HCT116 (cell line): ENCODE measurements at regions not wholly inside any gene's neighbourhood (a gene's known extent, or its start where the extent isn't known, plus 50 kb on each side); places are given as distances from the start of the nearest gene placed in this dataset.

Experiments
- CTCF ChIP-seq, 3 experiments: fragments of 200-600 bp in 1 of 3; sonication (generic) in 1 of 3; IDR thresholded peaks in 2 of 3; conservative IDR thresholded peaks in 1 of 3; 2 replicates each; pipeline ENCODE4 v1.5.1; 2012 to 2017; ENCODE audit warnings: low read depth in 2 of 3, low read length in 2 of 3, antibody characterized with exemption in 1 of 3, borderline replicate concordance in 1 of 3, control low read depth in 1 of 3, mild to moderate bottlenecking in 1 of 3, mixed read lengths in 1 of 3, mixed run types in 1 of 3, moderate library complexity in 1 of 3; ENCODE audit not compliant: insufficient read depth in 1 of 3
- EZH2phosphoT487 ChIP-seq: fragments of 200-600 bp; IDR thresholded peaks from 2 replicates; pipeline ENCODE4 v1.6.1; 2018; ENCODE audit warnings: antibody characterized with exemption, borderline replicate concordance
- JUND ChIP-seq: IDR thresholded peaks from 2 replicates; pipeline ENCODE4 v1.6.1; 2012
- REST ChIP-seq: IDR thresholded peaks from 2 replicates; pipeline ENCODE4 v1.6.1; 2012; ENCODE audit warnings: low read depth
- SP1 ChIP-seq: IDR thresholded peaks from 2 replicates; pipeline ENCODE4 v1.6.1; 2012; ENCODE audit warnings: low read depth
- TF ChIP-seq, protein P1 (sequence below): IDR thresholded peaks from 2 replicates; pipeline ENCODE4 v1.6.1; 2011; ENCODE audit warnings: mild to moderate bottlenecking, low read length, moderate library complexity; ENCODE audit not compliant: insufficient replicate concordance; ENCODE audit errors: extremely low read depth

- TF ChIP-seq CTCF (IDR thresholded peaks at IDR 0.05 in 2 of 3, conservative IDR thresholded peaks at IDR 0.05 in 1 of 3; ENCODE audit: borderline replicate concordance in 1 of 3, insufficient read depth in 1 of 3, low read depth in 2 of 3, low read length in 2 of 3) (no peak), SP1 (no peak), JUND (no peak), EZH2phosphoT487 (no peak), REST (no peak)
- TF ChIP-seq, protein P1, sequence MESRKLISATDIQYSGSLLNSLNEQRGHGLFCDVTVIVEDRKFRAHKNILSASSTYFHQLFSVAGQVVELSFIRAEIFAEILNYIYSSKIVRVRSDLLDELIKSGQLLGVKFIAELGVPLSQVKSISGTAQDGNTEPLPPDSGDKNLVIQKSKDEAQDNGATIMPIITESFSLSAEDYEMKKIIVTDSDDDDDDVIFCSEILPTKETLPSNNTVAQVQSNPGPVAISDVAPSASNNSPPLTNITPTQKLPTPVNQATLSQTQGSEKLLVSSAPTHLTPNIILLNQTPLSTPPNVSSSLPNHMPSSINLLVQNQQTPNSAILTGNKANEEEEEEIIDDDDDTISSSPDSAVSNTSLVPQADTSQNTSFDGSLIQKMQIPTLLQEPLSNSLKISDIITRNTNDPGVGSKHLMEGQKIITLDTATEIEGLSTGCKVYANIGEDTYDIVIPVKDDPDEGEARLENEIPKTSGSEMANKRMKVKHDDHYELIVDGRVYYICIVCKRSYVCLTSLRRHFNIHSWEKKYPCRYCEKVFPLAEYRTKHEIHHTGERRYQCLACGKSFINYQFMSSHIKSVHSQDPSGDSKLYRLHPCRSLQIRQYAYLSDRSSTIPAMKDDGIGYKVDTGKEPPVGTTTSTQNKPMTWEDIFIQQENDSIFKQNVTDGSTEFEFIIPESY: no peak
Measured at GRCh38 chr13:111515307-111515617, 194.8 kb downstream of the TEX29 start.
